HFF-Myc (cell line): ENCODE measurements at regions not wholly inside any gene's neighbourhood (a gene's known extent, or its start where the extent isn't known, plus 50 kb on each side); places are given as distances from the start of the nearest gene placed in this dataset.

Experiments
- DNase-seq: peaks from one replicate; pipeline ENCODE4 v3.0.0-alpha.2; 2011; ENCODE audit warnings: low read depth; ENCODE audit errors: extremely low read depth
- H3K4me3 ChIP-seq: replicated peaks from 2 replicates; pipeline ENCODE4 v1.5.1; 2011; ENCODE audit warnings: low read depth, mild to moderate bottlenecking, control low read depth, low read length
- CTCF ChIP-seq: IDR thresholded peaks from 2 replicates; pipeline ENCODE4 v1.5.1; 2012; ENCODE audit warnings: mild to moderate bottlenecking, low read depth, low read length, control low read depth; ENCODE audit errors: missing control alignments

GRCh38 chr9:12874395-12874794 is 99.6 kb downstream of the LURAP1L start:
- H3K4me3 ChIP-seq = no peak overlapping the region
- DNase-seq = no peak
- no peak for TF ChIP-seq CTCF

GRCh38 chr9:12875191-12875590 is 100.4 kb downstream of the LURAP1L start:
- no peak for DNase-seq
- TF ChIP-seq CTCF = no peak

GRCh38 chr9:12876872-12877271 is 102.1 kb downstream of the LURAP1L start:
- DNase-seq = no peak
- TF ChIP-seq CTCF = no peak
- H3K4me3 ChIP-seq = no peak overlapping the region

More at GRCh38 chr9:12875191-12875590, 100.4 kb downstream of the LURAP1L start:
- no peak overlapping the region for H3K4me3 ChIP-seq

- DNase-seq = no peak
- no peak overlapping the region for H3K4me3 ChIP-seq
- TF ChIP-seq CTCF = no peak
Measured at GRCh38 chr9:12878351-12878978, 103.6 kb downstream of the LURAP1L start.

GRCh38 chr9:12879961-12880360 is 105.1 kb downstream of the LURAP1L start:
- H3K4me3 ChIP-seq = no peak overlapping the region
- DNase-seq = no peak
- TF ChIP-seq CTCF = no peak

GRCh38 chr9:12880406-12881015 is 105.7 kb downstream of the LURAP1L start:
- no peak for DNase-seq
- no peak for TF ChIP-seq CTCF

More at GRCh38 chr9:12880406-12881015, 105.7 kb downstream of the LURAP1L start:
- H3K4me3 ChIP-seq = no peak overlapping the region
